Activated naive CD4-positive, alpha-beta T cell (primary cell): ENCODE measurements at regions not wholly inside any gene's neighbourhood (a gene's known extent, or its start where the extent isn't known, plus 50 kb on each side); places are given as distances from the start of the nearest gene placed in this dataset.
"Not testable (repeated sequence)": the region's sequence is repeated elsewhere in the genome, so short reads cannot be mapped to it uniquely, and the experiment has no call there.

Experiments used
- DNase-seq, 4 experiments: peaks; one replicate each; lab custom pipeline; 2025; lab: John Stamatoyannopoulos, UW

DNA sequence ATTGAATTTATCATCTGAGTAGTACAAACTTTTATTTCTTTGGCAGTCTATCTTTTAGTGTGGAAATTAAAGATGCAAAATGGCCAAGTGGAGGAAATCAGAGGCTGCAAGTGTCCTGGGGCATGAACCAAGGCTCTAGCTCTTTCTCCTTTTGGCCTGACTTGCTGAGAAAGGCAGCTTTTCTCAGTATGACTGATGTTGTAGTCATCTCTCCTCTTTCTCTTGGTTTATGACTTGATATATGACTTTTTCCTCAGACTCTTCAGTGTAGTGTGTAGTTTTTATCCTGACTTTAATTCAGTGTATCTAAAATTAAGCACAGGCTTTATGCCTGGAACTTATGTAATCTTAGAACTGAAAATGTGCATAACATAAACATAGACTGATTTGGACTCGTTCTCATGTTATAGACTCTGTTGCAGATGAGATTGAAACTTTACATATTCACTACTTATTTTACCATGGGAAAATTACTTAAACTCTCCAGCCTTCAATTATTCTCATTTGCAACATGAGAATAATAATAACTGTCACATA, 65.7 kb downstream of the SLITRK5 start:
- no peak for DNase-seq

DNA sequence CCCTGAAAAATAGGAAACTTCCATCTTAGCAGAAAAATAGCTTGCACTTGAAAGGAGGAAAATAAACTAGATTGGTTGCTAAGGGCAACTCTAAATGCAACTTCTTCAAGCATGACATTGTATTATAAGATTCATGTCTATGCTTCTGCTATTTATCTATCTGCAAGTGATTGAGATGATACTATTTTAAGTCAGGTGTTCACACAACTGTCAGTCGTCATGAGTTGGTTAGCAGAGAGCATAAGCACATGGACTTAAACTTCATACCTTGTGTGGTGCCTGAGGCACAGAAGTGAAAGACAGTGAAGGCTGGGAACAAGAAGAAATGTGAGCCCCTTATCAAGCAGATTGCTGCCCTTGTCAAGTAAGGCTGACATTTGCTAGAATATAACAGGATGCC, 82.9 kb downstream of the SLITRK5 start:
- DNase-seq = no peak

DNA sequence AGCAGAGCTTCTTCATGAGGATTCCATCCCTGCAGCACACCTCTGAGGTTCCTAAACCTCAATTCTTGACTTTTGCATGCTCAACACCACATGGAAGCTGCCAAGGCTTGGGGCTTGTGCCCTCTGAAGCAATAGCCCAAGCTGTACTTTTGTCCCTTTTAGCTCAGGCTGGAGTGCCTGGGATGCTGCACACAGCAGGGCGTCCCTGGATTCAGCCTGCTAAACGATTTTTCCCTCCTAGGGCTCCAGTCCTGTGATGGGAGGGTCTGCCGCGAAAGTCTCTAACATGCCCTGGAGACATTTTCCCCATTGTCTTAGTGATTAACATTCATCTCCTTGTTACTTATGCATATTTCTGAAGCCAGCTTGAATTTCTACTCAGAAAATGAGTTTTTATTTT, 98.3 kb downstream of the SLITRK5 start:
- no peak for DNase-seq

DNA sequence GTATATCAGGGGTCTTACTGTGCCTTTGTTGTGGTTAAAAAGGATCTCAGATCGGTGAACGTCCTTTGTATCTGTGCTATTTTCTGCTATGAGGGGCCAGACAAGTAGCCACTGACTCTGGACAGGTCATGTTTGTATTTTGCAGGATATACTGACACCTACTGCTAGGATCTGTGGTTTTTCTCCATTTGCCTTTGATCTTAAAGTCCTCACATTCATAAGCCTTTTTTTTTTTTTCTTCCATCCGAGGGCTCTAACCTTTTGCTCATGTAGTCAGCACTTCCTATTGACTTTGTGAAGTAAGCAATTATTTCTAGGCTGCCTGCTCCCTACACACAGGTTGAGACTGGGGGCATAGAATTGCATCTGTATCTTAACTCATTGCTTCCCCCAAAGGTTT, 106.2 kb downstream of the SLITRK5 start:
- DNase-seq = no peak

DNA sequence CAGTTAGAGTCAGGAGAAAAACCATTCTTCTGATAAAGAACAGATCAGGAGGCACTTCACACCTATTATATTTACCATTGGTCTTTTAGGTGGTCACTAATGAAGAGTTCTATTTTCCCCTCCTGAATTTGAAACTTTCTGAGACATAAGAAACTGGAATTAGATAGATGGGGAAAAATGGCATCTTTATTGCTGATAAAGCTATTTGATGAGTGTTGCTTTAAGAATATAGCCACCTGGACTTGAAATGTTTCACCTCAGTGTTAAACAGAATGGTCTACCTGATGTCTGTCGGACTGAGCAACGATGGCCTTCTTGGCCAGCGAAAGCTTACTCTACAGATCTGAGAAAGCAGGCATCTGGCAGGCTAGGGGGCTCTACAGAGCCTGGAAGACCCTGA, 107.0 kb downstream of the SLITRK5 start:
- no peak for DNase-seq

DNA sequence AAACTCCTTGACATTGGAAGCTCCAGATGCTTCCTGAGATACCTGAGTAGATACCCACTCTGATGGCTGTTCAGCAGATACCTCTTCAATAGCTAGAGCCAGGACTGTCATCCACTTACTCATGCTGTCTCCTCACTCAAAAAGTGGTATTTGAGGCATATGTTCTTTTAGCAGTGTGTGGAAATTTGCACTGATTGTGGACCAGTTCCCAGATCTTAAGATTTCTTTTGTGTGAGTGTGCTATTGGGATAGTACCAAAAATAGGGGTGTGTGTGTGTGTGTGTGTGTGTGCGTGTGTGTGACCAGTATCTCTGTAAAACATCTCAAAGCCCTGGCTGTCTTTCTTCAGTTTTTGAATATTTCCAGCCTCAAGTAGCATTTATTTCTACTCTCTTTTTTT, 108.3 kb downstream of the SLITRK5 start:
- DNase-seq = no peak

DNA sequence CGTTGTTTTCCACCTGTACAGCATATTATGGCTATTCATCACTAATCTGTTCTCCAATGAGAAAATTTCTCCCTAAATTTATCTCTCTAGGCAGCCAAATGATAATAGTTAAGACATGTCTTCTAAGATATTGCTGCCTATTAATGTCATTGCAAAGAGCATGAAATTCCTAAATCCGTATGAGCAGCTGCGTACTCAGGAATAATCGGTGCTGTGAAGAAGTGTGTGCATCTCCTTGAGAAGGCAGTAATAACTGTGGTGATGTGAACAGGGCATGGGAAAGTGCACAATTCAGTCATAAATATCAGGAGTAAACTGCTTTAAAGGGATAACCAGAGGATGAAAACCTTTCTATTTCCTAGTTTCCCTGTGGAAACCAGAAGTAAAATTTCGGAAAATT, 112.2 kb downstream of the SLITRK5 start:
- DNase-seq = no peak

DNA sequence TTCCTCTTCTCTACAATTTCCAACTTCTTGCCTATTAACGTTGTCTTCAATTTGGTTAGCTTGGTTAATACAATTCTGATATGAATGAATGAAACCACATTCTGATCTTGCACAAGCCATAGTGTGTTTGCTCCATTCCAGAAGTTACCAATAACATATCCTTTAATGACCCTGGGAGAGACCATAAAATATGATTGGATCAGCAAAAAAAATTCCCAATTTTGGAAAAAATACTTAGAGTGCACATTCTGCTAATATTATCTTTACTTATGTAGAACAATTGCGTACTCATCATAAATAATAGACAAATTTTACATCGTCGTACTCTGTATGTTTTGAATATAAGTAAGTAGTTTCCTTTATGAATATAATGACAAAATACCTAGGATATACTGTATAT, 117.2 kb downstream of the SLITRK5 start:
- DNase-seq = no peak

DNA sequence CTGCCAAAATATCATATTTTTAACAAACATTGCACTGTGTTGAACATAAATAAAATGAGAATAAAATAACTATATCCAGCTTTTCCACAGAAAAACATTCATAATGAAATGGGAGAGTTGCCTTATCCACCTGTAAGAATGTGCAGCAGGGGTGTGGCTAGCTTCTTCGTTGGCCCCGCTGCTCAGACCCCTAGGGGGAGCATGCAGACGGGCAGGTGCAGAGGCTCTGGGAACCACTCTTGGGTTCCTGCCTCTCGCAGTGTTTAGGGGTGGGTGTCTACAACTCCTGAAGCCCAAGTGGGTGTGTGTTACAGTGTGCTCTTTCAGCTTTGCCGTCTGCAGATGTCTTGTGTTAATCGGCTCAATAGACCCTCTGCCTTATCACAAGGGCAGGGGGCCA, 121.7 kb downstream of the SLITRK5 start:
- no peak for DNase-seq

DNA sequence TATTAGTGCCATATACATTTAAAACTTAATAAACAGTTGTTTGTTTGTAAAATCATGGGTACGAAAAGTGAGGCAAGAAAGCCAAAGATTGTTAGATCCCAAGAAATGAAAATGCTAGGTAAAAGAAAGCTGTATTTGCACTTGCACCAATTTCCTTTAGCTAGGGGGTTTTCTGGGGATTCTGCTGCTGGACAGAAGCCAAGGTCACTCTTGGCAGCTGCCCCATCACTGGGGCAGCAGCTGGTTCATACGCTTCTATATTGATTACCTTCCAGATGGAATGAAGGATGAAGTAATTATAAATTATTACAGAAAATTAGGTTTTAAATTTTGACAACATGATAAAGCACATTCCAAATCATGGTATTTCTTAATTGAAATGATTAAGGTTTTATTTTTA, 127.4 kb downstream of the SLITRK5 start:
- DNase-seq = no peak

DNA sequence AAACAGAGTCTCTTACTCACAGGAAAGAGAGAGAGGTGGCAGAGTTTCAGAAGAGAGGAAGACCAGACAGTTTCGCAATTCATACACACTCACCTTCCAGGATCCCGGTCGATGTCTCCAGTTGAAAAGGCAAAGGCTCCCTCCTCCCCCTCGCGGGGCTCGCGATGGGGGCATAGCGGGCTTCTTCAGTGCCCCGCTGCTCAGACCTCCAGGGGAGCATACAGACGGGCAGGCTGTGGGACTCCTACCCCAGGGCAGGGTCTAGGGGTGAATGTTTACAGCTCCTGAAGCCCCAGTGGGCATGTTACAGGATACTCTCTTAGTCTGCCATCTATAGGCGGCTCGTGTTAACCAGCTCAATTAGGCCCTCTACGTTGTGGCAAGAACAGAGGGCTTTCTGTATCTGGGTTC, 139.2 kb downstream of the SLITRK5 start:
- no peak for DNase-seq

DNA sequence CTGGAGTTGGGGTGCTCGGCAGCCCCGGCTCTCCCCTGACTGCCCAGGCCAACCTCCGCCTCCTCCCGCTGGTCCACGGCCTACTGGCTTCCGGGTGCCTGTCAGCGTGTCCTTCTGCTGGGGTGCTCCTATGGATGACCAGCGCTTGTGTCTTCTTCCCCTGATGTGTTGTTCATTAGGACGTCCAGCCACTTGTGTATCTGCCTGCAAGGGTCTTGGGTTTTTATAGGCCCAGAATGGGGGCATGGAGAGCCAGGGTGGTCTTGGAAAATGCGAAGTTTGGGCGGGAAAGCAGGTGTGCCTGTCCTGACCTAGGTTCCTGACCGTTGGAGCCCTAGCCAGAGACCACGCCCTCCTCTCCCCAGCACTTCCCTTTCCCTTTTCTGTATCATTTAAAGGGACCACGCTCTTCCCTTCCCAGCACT, 139.8 kb downstream of the SLITRK5 start:
- DNase-seq = no peak

DNA sequence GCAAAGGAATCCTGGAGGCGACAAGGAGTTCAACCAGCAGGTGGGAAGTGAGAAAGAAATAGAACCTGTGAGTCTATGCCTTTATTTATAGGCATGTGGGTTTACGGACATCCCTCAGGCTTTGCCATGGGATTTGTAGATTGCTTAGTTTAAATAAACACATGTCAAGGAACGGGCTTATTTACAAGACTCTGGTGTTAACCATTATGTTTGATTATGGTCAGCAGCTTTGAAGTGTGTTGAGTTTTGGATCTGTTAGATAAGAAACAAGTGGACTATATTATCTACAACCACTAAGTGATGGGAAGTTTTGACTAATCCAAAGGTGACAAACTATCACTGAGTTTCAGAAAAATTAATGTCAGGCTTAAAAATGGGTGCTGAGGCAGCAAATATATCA, 143.2 kb downstream of the SLITRK5 start:
- DNase-seq = no peak

DNA sequence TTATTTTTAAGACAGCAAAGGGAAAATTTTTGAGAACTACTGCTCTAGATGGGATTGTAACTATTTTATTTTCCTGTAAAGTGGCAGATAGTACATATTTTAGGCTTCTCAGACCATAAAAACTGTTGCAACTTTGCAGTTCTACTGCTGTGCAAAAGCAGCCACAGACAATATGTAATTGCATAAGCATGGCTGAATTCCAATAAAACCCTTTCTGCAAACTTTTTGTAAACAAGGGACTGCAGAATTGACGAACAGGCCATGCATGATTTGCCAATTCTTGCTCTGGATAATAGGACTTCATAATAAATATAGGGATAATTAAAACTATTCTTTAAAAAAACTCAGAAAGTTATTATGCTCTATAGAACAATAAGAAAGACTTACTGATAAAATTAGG, 149.1 kb downstream of the SLITRK5 start:
- DNase-seq = no peak

DNA sequence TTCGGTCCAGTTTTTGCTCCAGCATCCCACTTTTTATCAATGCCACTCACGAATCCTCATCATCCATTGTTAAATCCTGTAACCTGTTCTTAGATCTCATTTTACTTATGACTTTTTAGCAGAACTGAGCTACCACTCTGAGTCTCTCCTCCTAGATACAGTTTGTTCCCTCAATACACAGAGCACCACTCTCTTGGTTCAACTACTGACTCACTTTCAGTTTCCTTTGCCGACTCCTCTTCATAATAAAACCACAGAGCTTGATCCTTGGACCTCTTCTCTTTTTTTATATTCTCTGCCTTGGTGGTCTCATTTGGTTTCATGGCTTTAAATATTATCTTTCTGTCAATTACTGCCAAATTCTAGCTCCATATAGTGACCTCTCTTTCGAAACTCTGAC, 150.3 kb downstream of the SLITRK5 start:
- no peak for DNase-seq

DNA sequence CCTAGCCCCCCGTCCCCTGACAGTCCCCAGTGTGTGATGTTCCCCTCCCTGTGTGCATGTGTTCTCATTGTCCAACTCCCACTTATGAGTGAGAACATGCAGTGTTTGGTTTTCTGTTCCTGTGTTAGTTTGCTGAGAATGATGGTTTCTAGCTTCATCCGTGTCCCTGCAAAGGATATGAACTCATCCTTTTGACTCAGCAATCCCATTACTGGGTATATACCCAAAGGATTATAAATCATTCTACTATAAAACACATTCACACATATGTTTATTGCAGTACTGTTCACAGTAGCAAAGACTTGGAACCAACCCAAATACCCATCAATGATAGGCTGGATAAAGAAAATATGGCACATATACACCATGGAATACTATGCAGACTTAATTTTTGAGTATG, 155.1 kb downstream of the SLITRK5 start:
- not testable (repeated sequence) for DNase-seq

DNA sequence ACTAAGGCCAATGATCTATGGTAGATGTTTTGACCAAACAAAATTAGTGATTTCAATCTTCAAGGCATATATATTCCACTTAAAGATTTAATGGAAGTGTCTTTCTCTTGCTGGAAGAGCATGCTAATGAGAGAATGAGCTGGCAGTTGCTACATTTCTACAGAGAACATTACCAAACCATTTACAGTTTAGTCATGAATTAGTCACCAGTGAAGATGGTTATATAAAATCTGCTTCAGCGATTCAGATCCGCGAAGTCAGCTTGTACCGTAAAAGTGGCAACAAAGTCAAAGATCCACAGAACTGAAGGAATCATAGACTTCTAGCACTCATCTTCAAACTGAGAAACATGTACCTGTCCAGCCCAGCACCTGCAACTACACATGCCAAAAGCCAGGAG, 156.3 kb downstream of the SLITRK5 start:
- DNase-seq = no peak

DNA sequence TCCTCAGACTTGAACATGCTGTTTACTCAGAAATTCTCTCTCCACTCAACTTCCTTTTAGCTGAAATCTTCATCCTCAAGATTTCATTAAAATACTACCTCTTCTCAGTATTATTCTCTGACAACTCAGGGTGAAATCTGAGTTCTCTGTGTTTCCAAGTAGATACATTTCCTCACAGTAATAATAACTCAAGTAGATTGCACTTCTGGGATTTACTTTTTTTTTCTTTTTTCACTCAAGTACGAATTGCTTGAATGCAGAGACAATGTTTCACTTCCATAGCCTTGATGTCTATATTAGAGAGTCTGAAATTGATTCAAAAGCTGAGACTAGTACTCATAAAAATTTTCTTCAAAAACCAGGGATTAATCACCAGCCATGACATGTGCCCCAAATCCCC, 166.4 kb downstream of the SLITRK5 start:
- no peak for DNase-seq

DNA sequence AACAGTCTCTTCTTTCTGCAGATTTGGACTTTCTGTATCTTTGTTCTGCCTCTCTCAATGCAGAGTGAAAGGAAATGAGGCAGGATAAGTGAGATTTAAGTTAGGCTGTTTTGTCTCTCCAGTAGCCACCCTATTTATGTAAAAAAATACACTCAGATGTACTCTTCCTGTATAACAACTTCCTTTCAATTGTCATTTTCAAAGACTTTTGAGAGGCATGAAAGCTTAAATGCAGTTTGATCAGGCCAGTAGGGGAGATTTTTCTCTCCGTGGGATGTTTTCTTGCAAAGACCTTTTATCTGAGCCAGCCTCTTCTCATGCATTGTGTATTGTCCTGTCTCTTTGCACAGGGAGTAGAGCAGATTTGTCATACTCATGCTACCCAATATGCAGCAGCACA, 166.8 kb downstream of the SLITRK5 start:
- DNase-seq = no peak

DNA sequence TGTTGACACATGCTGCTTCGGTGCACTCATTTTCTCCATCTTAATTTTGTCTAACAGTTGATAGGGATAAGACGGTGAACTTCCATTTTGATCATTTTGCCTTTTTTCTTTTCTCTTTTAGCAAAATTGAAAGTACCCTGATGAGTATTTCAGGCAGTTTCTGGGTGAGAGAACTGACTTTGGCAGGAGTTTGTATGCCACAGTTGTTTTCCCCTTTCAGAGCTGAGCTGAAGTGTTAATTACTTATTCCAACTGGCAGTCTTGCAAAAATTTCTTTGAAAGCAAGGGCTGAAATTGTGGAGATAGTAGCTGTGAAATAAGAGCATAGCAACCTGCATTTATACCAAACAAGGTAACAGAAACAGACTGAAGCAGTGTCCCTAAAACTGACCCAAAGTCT, 180.2 kb downstream of the SLITRK5 start:
- DNase-seq = no peak

DNA sequence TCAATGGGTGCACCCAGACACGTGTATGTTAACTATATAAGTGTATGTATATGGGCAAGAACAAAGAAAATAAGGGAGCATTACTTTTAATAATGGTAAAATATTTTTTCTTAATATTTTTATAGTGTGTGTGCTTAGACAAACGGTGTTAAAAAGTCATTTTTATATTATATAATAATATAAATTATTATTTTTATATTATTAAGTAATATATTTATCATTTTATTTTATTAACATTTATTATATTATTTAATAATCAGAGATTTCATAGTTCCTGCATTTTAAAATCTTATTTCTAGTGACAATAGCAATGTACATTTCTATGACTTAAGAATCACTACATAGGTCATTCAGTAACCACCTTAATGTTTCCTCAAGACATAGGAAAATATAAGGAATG, 184.4 kb downstream of the SLITRK5 start:
- DNase-seq = no peak

DNA sequence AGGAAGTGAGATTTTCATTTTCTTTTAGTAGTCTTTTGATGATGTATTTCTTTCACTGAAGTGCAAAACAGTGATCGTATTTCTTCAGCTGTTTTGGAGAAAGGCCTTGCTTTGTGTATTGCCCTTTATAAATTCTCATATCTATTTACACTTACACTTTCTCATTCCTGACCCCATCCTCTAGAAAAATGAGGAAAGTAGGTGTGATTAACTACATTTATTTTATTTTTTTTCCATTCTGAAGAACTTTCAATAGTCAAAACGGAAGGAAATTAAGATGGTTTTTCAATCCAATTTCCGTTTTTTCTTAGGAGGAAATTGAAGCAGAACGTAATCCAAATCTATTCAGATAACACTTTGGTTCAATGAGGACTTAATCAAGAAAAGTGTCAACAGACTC, 188.1 kb downstream of the SLITRK5 start:
- no peak for DNase-seq

DNA sequence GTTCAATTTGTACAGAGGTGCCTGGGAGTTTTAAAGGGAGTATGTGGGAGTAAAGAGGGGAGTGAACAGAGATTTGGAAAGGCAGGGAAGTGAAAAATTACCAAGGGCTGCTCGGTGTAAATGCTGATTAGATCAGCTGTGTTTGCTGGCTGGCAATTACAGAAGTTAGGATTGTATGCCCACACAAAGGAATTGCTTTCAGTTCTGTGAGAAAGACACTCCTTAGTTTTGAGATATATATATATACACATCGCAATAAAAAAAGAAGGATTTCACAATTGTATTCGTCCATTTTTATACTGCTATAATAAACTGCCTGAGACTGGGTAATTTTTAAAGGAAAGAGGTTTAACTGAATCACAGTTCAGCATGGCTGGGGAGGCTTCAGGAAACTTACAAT, 196.3 kb downstream of the SLITRK5 start:
- no peak for DNase-seq

DNA sequence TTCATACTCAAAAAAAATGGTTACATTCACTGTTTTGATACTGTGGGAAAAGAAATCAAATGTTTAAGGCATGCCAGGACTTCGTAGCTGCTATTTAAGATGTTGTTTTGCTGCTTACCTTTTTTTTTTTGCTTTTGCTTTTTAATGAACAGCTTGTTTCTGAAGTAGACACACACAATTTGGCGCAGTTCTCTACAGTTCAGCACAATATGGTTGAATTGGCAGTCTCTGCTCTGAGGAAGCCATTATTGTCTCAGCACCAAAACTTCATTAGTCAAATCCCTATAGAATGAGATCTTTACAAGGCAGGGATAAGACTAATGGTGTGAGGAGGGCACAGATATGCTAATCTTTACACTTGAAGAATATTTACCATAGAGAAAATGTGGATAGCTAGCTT, 197.6 kb downstream of the SLITRK5 start:
- no peak for DNase-seq

DNA sequence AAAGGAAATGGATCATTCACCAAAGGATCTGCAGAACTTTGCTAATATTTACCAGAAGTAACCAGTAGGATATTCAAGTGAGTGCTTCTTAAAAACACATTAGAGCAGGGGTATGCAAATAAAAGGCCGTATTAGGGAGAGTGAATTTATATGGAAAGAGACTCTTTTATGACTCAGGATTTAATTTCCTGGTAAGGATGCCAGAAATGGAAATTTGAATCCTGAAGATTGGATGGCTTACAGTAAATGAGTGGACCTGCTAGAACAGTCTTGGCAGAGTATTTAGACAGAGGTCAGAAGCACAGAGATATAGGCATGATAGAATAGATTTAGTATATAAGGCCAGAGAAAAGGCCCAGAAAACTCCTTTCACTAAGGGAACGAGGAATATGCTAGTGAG, 201.6 kb downstream of the SLITRK5 start:
- DNase-seq = no peak
